Astrocyte (in vitro differentiated cells and primary cell): ENCODE measurements at regions not wholly inside any gene's neighbourhood (a gene's known extent, or its start where the extent isn't known, plus 50 kb on each side); places are given as distances from the start of the nearest gene placed in this dataset.

Experiments
- EZH2 ChIP-seq: IDR thresholded peaks from 2 replicates; pipeline ENCODE4 v1.6.1; 2012; ENCODE audit warnings: mild to moderate bottlenecking, low read length, inconsistent platforms; ENCODE audit not compliant: insufficient read depth
- TF ChIP-seq, protein P1 (sequence below): IDR thresholded peaks from 2 replicates; pipeline ENCODE4 v1.5.1; 2011; ENCODE audit warnings: low read depth, mild to moderate bottlenecking, inconsistent platforms, low read length, moderate library complexity; ENCODE audit not compliant: insufficient read depth

DNA sequence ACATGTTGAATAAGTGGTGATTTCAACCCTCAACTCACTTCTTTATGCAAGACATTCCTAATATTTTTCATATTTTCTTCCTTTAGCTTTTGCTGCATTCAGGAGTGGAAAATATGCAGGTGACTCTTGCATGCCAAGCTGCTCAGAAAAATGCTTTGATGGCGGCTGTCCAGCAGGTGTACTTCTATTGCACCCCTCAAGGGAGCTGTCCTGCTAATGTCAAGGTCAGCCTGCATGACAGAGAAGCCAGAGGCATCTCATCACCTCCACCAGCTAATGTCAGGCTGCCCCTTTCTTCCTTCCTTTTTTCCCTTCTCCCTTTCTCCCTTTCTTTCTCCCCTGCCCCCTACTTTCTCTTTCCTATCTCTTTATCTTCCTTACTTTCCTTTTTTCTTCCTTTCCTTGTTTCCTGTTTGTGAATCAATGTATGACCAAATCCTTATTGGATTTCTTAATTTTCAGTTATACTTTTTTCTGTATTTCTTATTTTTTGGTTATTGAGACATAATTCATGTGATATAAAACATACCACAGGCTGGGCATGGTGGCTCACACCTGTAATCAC is 112.2 kb downstream of the CD164 start:
- TF ChIP-seq, protein P1, sequence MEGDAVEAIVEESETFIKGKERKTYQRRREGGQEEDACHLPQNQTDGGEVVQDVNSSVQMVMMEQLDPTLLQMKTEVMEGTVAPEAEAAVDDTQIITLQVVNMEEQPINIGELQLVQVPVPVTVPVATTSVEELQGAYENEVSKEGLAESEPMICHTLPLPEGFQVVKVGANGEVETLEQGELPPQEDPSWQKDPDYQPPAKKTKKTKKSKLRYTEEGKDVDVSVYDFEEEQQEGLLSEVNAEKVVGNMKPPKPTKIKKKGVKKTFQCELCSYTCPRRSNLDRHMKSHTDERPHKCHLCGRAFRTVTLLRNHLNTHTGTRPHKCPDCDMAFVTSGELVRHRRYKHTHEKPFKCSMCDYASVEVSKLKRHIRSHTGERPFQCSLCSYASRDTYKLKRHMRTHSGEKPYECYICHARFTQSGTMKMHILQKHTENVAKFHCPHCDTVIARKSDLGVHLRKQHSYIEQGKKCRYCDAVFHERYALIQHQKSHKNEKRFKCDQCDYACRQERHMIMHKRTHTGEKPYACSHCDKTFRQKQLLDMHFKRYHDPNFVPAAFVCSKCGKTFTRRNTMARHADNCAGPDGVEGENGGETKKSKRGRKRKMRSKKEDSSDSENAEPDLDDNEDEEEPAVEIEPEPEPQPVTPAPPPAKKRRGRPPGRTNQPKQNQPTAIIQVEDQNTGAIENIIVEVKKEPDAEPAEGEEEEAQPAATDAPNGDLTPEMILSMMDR = no peak
- no peak for TF ChIP-seq EZH2
